ENCODE measurements at regions not wholly inside any gene's neighbourhood (a gene's known extent, or its start where the extent isn't known, plus 50 kb on each side); places are given as distances from the start of the nearest gene placed in this dataset.
A peak's percentile ranks its signal among the peaks of the same experiment; 100 is the strongest.
"Not testable (repeated sequence)": the region's sequence is repeated elsewhere in the genome, so short reads cannot be mapped to it uniquely, and the experiment has no call there.

DNA sequence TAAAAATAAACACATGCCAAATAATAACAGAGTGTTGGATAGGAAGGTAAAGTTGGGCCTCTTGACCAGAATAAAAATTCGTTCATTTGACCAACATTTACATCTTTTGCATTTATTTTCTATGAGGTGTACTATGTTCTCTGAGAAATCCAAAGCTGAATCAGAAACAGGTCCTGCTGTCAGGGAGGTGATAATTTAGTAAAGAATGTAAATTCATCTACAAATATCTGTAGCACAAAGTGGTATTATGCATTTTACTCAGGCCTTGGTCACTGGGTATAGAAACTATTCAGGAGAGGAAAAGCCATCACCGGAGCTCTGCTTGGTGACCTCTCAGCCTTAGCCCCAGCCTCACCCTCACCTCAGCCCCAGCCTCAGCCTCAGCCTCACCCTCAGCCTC, 208.9 kb downstream of the SPP2 start:
- DNase-seq (no peak), ATAC-seq (no peak)
- Mint-ChIP-seq H3K4me3 (no peak overlapping the region), H3K27ac (no peak overlapping the region), H3K27me3 (no peaks in the 10 kb centered on the region), H3K36me3 (ENCODE audit: low read depth) (peaks cover 2% of the 10 kb centered on the region), H3K4me1 (peaks cover 14% of the 10 kb centered on the region)
- H3K9me3 ChIP-seq (ENCODE audit: control insufficient read depth, low read length, poor library complexity, severe bottlenecking), result no peaks in the 10 kb centered on the region

DNA sequence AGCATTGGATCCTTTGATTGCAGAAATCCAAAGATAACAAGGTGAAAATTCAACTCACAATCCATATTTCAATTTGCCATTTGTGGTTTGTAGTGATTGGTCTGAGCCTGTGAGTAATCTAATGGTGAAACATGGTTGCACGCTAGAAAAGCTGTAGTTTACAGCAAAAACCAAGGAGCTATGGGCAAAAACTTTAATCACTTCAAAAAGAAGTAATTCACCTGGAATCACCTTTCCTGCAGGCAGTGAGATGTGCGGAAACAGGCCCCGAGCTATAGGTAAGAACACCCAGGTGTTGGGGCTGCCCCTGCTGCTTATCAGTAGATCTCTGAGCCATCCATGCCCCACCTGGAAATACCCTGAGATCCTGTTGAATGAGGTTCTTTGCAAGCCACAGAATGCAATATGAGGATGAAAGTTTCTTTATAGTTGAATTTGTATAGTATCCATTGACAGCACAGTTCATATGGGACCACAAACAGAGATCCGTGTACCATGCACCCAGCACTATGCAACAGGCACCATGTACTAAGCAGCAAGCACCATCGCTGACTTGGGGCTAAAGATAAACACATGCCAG, 208.2 kb downstream of the SPP2 start:
- Mint-ChIP-seq H3K27me3 (no peaks in the 10 kb centered on the region), H3K36me3 (ENCODE audit: low read depth) (peaks cover 2% of the 10 kb centered on the region), H3K4me3 (no peak overlapping the region), H3K27ac (no peak overlapping the region), H3K4me1 (peaks cover 14% of the 10 kb centered on the region)
- ATAC-seq, result peak; percentile 51
- DNase-seq, result no peak
- no peaks in the 10 kb centered on the region for H3K9me3 ChIP-seq (ENCODE audit: control insufficient read depth, low read length, poor library complexity, severe bottlenecking)

DNA sequence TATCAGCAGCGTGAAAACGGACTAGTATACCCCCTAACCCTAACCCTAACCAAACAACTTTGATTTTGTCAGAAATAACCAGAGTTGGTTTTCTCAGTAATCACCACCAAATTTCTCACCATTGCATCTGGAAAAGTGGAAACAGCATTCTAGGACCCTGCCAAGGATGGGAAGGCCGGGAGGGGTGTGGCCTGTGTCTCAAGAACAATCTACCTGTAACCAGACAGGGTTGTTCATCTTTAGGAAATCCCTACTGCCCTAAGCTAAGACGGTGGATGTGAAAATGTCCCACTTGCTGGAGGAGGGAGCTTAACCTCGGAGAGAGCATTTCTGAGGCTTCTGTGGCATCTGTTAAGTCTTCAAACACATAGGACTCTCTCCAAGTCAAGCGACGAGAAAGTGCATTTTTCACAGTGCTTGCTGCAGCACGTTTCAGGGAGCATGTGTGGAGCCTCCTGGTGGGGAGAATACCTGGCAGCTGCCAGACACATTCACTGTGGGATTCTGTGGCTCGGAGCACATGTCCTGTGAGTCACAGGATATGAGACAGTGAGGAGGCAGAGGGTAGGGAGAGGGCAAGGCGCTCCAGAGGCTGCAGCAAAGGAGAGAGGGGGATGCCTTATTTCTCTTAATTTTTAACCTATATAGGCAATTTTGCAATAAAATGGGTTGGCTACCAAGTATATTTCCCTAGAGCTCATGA, 207.5 kb downstream of the SPP2 start:
- Mint-ChIP-seq H3K27me3 (no peaks in the 10 kb centered on the region), H3K36me3 (ENCODE audit: low read depth) (peaks cover 2% of the 10 kb centered on the region), H3K4me1 (peaks cover 12% of the 10 kb centered on the region), H3K4me3 (no peak overlapping the region), H3K27ac (peak overlapping the region; percentile 21)
- DNase-seq, result peak in 1 of 3 donors; percentile 10
- peak; percentile 33 for ATAC-seq
- H3K9me3 ChIP-seq (ENCODE audit: control insufficient read depth, low read length, poor library complexity, severe bottlenecking), result no peaks in the 10 kb centered on the region

DNA sequence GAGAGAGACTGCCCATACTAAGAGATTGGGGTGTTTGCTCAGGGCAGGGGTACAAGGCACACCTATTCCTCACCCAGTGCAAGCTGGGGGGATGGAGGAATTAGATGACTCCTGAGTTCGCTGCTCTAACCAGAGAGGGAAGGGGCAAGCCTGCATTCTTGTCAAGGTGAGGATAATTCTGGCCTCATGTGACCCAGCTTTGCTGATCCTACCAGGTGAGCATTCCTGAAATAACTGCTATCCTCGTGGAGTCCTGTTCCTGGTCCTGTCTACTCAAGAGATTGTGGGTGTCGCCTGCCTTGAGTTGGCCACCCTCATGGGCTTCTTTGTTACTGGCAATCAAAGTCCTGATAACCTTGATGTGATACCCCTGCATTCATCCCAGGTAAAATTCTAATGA, 206.0 kb downstream of the SPP2 start:
- no peaks in the 10 kb centered on the region for H3K9me3 ChIP-seq (ENCODE audit: control insufficient read depth, low read length, poor library complexity, severe bottlenecking)
- peaks cover 2% of the 10 kb centered on the region for H3K36me3 Mint-ChIP-seq (ENCODE audit: low read depth)
- no peak for DNase-seq
- no peak for ATAC-seq
- no peak overlapping the region for H3K4me3 Mint-ChIP-seq
- H3K27me3 Mint-ChIP-seq, result peaks cover 7% of the 10 kb centered on the region
- H3K27ac Mint-ChIP-seq, result no peak overlapping the region
- peaks cover 12% of the 10 kb centered on the region for H3K4me1 Mint-ChIP-seq

DNA sequence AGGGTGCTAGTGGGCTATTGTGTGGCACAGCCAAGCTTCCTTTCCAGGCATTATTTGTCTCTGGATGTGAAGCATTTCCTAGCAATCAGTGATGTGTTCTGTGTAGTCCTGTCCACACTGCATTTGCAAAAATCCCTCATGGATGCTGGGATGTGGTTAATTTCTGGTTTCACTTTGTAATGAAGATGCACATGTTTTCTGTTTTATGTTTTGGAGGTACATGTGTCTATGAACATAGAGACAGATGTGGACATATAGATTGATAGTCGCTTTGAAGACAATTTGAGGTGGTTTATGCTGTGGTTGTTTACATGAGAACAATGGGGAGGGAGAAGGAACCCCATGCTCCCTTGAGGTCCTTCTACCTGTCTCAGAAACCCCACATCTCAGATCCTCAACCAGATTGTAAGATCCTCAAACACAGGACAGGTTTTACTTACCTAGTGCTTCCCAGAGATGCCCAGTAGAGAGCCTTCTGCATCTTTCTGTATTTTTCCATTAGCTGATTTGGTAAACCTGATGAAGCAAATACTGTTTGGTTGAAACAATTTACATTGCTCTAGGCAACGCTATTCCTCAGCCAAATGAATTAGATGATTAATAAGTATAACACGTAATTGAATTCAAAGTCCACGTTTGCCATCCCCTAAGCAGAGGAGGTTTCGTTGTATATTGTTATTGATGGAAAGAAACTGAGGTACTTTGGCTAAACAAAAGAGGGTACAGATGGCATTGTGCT, 204.4 kb downstream of the SPP2 start:
- DNase-seq, result no peak
- Mint-ChIP-seq H3K4me1 (peaks cover 10% of the 10 kb centered on the region), H3K27ac (no peak overlapping the region), H3K4me3 (no peak overlapping the region), H3K36me3 (ENCODE audit: low read depth) (no peaks in the 10 kb centered on the region), H3K27me3 (peaks cover 7% of the 10 kb centered on the region)
- no peak for ATAC-seq
- H3K9me3 ChIP-seq (ENCODE audit: control insufficient read depth, low read length, poor library complexity, severe bottlenecking), result no peaks in the 10 kb centered on the region

DNA sequence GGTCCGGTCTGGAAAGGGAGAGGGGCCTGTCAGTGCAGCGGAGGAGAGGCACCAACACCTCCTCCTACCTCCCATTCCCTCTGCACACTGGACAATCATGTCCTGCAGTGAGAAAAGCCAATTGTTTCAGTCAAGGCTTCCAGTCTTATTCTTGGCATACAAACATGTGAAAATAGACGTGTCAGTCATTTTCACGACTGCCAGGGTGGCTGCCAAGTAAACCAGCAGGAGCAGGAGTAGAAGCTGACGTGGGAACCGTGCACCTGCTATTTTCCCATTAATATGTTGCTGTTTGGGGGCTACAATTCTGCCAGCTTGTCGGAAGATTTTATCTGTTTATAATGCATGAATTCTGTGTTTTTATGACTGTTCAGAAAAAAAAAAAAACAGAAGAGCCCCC, 202.3 kb downstream of the SPP2 start:
- ATAC-seq (no peak), DNase-seq (no peak)
- no peaks in the 10 kb centered on the region for H3K9me3 ChIP-seq (ENCODE audit: control insufficient read depth, low read length, poor library complexity, severe bottlenecking)
- Mint-ChIP-seq H3K27me3 (peaks cover 7% of the 10 kb centered on the region), H3K4me3 (no peak overlapping the region), H3K36me3 (ENCODE audit: low read depth) (no peaks in the 10 kb centered on the region), H3K4me1 (peaks cover 5% of the 10 kb centered on the region), H3K27ac (no peak overlapping the region)

DNA sequence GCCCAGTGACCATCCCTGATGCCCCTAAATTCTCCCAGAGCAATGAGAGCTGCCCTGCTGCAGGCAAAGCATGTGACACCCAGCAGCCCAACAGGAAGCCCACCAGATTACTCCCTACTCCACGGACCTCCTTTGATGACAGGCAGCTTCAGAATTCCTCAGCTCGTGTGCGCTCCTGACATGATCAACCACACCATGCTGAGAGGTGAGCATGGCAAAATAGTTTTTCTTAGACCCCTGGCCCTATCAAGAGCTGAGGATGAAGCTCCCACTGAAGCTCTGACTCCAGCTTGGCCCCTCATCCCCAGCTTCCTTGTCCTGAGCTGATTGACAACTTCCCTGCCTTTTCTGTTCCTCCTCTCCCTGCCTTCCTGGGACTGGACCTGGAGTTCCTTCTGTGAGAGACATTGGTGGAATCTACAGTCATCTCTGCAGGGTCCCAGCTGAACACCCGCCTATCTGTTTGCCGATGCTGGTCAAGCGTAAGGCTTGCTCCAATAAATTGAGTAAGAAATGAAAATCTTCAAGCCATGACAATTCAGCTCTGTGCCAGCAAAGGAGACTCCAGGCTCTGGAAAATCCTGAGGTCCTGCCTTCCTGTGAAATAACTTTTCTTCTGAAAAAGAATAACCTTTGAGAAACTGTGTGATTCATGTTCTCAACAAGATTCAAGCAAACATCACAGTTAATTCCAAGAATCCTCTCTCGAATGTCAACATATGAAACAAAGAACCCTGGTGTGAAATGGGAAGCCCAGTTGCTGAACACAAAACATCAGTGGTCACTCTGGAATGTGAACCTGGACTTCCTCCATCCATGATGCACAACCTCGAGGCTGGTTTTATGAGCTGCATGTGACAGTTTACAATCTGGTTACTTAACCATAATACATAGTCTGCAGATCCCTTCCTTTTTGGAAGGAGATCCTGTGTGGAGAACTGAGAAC, 201.1 kb downstream of the SPP2 start:
- DNase-seq, result no peak
- Mint-ChIP-seq H3K27me3 (peaks cover 7% of the 10 kb centered on the region), H3K4me3 (no peak overlapping the region), H3K4me1 (peaks cover 5% of the 10 kb centered on the region), H3K27ac (no peak overlapping the region), H3K36me3 (ENCODE audit: low read depth) (no peaks in the 10 kb centered on the region)
- ATAC-seq, result no peak
- no peaks in the 10 kb centered on the region for H3K9me3 ChIP-seq (ENCODE audit: control insufficient read depth, low read length, poor library complexity, severe bottlenecking)

DNA sequence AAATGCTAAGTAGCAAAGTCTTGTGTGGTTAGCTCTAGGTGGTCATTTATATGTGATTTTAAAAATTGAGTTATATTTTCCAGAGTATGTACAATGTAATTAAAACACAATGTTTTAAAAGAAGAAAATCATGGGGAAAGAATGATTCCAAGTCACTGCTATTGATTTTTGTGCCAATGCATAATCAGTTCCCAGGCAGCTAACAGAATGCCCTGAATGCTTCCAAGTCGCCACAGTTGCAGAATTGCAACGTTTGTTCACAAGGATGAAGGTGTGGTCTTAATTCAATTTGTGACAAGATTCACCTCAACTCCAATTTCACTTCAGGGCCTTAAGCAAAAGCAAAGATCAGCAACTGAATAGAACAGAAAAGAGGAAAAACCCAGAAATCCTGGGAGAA, 200.4 kb downstream of the SPP2 start:
- Mint-ChIP-seq H3K4me3 (no peak overlapping the region), H3K4me1 (peaks cover 5% of the 10 kb centered on the region), H3K27me3 (peaks cover 7% of the 10 kb centered on the region), H3K27ac (no peak overlapping the region), H3K36me3 (ENCODE audit: low read depth) (no peaks in the 10 kb centered on the region)
- ATAC-seq (no peak), DNase-seq (no peak)
- no peaks in the 10 kb centered on the region for H3K9me3 ChIP-seq (ENCODE audit: control insufficient read depth, low read length, poor library complexity, severe bottlenecking)

DNA sequence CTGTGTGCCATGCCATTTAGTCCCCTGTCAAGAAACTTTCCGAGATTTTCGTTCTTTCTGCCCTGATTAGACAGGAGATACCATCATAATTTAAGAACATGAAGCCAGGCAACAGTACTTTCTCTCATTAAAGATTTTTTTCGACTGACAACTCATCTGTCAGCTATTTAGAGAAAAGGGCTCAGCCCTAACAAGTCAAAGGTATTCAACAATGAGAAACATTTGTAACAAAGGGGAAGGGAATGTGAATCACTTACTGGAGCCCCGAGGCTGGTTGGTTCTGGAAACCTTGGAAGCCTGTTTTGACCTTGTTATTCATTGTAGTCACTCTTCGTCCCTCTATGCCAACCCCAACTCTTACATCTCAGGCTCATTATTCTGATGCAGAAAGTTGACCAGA, 199.4 kb downstream of the SPP2 start:
- no peaks in the 10 kb centered on the region for H3K9me3 ChIP-seq (ENCODE audit: control insufficient read depth, low read length, poor library complexity, severe bottlenecking)
- Mint-ChIP-seq H3K4me1 (peaks cover 3% of the 10 kb centered on the region), H3K27me3 (peaks cover 7% of the 10 kb centered on the region), H3K27ac (no peak overlapping the region), H3K36me3 (ENCODE audit: low read depth) (no peaks in the 10 kb centered on the region), H3K4me3 (no peak overlapping the region)
- DNase-seq (no peak), ATAC-seq (no peak)

DNA sequence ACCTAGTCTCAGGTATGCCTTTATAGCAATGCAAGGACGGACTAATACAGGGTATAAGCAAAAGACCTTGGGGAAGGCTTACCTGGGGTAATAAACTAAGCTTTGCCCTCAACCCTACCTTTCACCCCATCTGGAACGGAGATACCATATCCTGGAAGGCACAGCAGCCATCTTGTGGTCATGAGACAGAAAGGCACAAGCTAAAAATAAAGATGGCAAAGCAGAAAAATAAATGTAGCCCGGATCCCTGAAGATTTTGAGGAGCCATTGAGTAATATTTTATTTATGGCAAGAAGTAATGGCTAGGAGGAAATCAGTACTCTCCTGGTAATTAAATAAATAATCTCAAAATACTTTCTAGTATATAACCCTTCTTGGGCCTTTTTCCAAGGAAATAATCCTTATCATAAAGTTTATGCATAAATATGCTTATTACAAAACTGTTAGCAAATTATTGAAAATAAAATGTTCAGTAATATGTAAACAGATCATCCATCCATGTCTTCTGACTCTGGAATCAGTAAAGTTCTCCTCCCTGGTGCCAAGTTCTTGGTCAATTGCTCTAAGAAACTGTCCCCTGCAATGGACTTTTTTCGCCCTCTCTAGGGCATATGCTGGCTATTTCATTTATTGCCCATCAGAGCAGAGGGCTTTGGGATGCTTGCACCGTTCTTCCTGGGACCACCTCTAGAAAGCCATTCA, 198.7 kb downstream of the SPP2 start:
- ATAC-seq (no peak), DNase-seq (no peak)
- Mint-ChIP-seq H3K4me3 (no peak overlapping the region), H3K4me1 (peaks cover 7% of the 10 kb centered on the region), H3K36me3 (ENCODE audit: low read depth) (no peaks in the 10 kb centered on the region), H3K27ac (no peak overlapping the region), H3K27me3 (peaks cover 7% of the 10 kb centered on the region)
- H3K9me3 ChIP-seq (ENCODE audit: control insufficient read depth, low read length, poor library complexity, severe bottlenecking), result no peaks in the 10 kb centered on the region

DNA sequence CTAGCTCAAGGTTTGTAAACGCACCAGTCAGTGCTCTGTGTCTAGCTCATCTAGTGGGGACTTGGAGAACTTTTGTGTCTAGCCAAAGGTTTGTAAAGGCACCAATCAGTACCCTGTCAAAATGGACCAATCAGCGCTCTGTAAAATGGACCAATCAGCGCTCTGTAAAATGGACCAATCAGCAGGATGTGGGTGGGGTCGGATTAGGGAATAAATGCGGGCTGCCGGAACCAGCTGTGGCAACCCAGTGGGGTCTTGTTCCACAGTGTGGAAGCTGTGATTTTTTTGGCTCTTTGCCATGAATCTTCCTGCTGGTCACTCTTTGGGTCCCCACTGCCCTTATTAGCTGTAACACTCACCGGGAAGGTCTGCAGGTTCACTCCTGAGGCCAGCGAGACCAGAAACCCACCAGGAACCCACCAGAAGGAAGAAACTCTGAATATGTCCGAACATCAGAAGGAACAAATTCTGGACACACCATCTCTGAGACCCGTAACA, 197.8 kb downstream of the SPP2 start:
- H3K27me3 Mint-ChIP-seq; H3K9me3 ChIP-seq (ENCODE audit: control insufficient read depth, low read length, poor library complexity, severe bottlenecking); H3K27ac Mint-ChIP-seq; ATAC-seq; H3K36me3 Mint-ChIP-seq (ENCODE audit: low read depth); H3K4me3 Mint-ChIP-seq; DNase-seq: not testable (repeated sequence)
- peaks cover 13% of the 10 kb centered on the region for H3K4me1 Mint-ChIP-seq

DNA sequence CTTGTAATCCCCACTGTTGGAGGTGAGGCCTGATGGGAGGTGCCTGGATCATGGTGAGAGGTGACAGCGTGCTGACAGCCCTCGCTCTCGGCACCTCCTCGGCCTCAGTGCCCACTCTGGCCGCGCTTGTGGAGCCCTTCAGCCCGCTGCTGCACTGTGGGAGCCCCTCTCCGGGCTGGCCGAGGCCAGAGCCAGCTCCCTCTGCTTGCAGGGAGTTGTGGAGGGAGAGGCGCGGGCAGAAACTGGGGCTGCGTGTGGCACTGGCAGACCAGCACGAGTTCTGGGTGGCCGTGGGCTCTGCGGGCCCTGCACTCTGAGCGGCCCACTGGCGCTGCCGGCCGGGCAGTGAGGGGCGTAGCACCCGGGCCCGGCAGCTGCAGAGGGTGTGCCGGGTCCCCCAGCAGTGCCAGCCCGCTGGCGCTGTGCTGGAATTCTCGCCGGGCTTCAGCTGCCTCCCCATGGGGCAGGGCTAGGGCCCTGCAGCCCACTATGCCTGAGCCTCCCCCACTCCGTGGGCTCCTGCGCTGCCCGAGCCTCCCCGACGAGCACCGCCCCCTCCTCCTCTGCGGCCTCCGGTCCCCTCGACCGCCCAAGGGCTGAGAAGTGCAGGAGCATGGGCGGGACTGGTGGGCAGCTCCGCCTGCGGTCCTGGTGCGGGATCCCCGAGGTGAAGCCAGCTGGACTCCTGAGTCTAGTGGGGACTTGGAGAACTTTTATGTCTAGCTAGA, 197.1 kb downstream of the SPP2 start:
- Mint-ChIP-seq H3K27ac (no peak overlapping the region), H3K4me1 (peaks cover 13% of the 10 kb centered on the region), H3K27me3 (peaks cover 4% of the 10 kb centered on the region), H3K4me3 (no peak overlapping the region), H3K36me3 (ENCODE audit: low read depth) (no peaks in the 10 kb centered on the region)
- no peak for ATAC-seq
- H3K9me3 ChIP-seq (ENCODE audit: control insufficient read depth, low read length, poor library complexity, severe bottlenecking), result no peaks in the 10 kb centered on the region
- no peak for DNase-seq
